GM21381 (cell line): ENCODE measurements at regions not wholly inside any gene's neighbourhood (a gene's known extent, or its start where the extent isn't known, plus 50 kb on each side); places are given as distances from the start of the nearest gene placed in this dataset.

ENCODE experiments used
- ATAC-seq: cut with Tn5 transposase; IDR thresholded peaks from one replicate; pipeline ENCODE4 v1.9.1; 2021; ENCODE audit warnings: mild to moderate bottlenecking, moderate library complexity; ENCODE audit not compliant: unreplicated experiment

GRCh38 chr20:56865055-56865454 is 235.9 kb downstream of the TFAP2C start:
- ATAC-seq = no peak

GRCh38 chr20:56867128-56867527 is 238.0 kb downstream of the TFAP2C start:
- ATAC-seq = no peak

GRCh38 chr20:56868746-56869145 is 239.6 kb downstream of the TFAP2C start:
- ATAC-seq = no peak

- ATAC-seq = no peak
Observed at GRCh38 chr20:56870271-56870670, 241.2 kb downstream of the TFAP2C start.

GRCh38 chr20:56871691-56872090 is 242.6 kb downstream of the TFAP2C start:
- no peak for ATAC-seq

GRCh38 chr20:56872620-56873458 is 243.7 kb downstream of the TFAP2C start:
- ATAC-seq = no peak

GRCh38 chr20:56873836-56874235 is 244.7 kb downstream of the TFAP2C start:
- no peak for ATAC-seq

- ATAC-seq = no peak
Observed at GRCh38 chr20:56875052-56875659, 246.1 kb downstream of the TFAP2C start.

GRCh38 chr20:56875803-56876202 is 246.7 kb downstream of the TFAP2C start:
- ATAC-seq = no peak

GRCh38 chr20:56885521-56885920 is 256.4 kb downstream of the TFAP2C start:
- no peak for ATAC-seq

- ATAC-seq = no peak
Observed at GRCh38 chr20:56890011-56890410, 260.9 kb downstream of the TFAP2C start.

- no peak for ATAC-seq
Observed at GRCh38 chr20:56893226-56893917, 264.3 kb downstream of the TFAP2C start.

- no peak for ATAC-seq
Observed at GRCh38 chr20:56896447-56896846, 267.3 kb downstream of the TFAP2C start.

- no peak for ATAC-seq
Observed at GRCh38 chr20:56897318-56897957, 268.3 kb downstream of the TFAP2C start.

GRCh38 chr20:56897958-56898349 is 268.8 kb downstream of the TFAP2C start:
- no peak for ATAC-seq

GRCh38 chr20:56899506-56899905 is 270.4 kb downstream of the TFAP2C start:
- no peak for ATAC-seq

- no peak for ATAC-seq
Observed at GRCh38 chr20:56900252-56900651, 271.1 kb downstream of the TFAP2C start.

GRCh38 chr20:56903421-56903820 is 274.3 kb downstream of the TFAP2C start:
- no peak for ATAC-seq

GRCh38 chr20:56903858-56904257 is 274.8 kb downstream of the TFAP2C start:
- no peak for ATAC-seq

GRCh38 chr20:56909918-56910714 is 281.0 kb downstream of the TFAP2C start:
- no peak for ATAC-seq

- no peak for ATAC-seq
Observed at GRCh38 chr20:56911946-56912345, 282.8 kb downstream of the TFAP2C start.
